Erythroblast (primary cell): ENCODE measurements at regions not wholly inside any gene's neighbourhood (a gene's known extent, or its start where the extent isn't known, plus 50 kb on each side); places are given as distances from the start of the nearest gene placed in this dataset.

Experiments
- DNase-seq, 2 experiments: peaks; one replicate each; lab custom pipeline; 2025; lab: John Stamatoyannopoulos, UW
- GATA1 ChIP-seq: IDR thresholded peaks from 2 replicates; pipeline ENCODE4 v1.6.1; 2011; ENCODE audit warnings: low read depth, mild to moderate bottlenecking, control low read depth, low read length, moderate library complexity
- POLR2A ChIP-seq: IDR thresholded peaks from 2 replicates; pipeline ENCODE4 v1.6.1; 2011; ENCODE audit warnings: mild to moderate bottlenecking, low read length

GRCh38 chr10:121241337-121241736 lies 356.9 kb downstream of the FGFR2 start:
- TF ChIP-seq POLR2A (no peak), GATA1 (no peak)
- DNase-seq = no peak

DNA sequence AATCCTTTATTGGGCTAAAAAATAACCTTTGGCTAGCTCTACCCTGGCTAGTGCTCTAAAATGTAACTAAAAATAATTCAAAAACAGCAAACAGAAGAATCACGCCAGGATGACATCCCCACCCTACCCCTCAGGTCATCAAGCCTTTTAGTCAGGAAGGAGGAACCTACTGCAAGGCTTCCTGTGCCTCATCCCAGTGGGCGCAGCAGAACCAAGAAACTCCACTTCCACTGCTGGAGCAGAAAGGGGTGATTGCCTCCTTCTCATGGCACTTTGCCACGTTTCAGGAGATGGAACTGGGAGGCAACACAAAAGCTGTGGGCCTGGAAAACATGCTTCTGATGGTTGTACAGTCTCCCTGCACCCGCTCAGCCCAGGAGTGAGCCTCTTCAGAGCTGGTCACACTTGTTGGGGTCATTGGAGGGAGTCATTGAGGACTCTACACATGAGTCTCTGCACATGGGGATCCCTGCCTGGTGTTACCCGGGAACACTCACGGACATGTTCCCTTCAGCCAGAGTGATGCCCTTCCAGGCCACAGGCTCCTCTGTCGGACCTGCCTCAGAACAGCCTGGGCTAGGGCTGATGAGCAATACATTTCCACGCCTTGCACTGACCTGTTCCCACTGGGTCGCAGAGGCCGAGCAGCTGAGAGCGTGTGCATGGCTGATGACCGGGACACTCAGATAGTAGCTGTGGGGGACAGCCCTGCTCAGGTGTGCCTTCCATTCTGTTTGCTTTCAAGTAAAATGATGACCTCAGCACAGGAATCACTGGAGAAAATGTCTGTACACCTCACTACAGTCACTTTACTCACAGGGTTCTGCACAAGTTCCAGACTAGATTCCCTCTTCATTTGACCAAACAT lies 355.3 kb downstream of the FGFR2 start:
- TF ChIP-seq POLR2A (no peak), GATA1 (no peak)
- no peak for DNase-seq

GRCh38 chr10:121243609-121244241 lies 354.5 kb downstream of the FGFR2 start:
- TF ChIP-seq POLR2A (no peak), GATA1 (no peak)
- no peak for DNase-seq

DNA sequence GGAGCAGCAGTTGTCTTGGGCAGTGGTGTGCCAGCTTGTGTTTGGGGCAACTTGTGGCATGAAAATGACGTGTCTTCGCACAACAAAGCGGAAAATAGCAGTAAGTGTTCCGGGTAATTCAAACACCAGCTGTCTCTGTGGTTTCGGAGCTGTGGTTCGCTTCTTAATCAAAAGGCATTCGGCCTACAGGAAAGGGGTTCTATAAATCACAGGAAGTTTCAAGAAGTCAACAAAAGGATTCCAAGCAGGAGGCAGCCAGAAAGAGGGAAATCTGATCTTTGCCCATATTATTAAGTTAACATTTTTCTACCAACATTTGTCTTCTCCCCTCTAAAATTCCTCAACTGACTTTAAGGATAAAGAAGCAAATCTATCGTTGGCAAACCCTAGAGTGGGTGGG lies 353.4 kb downstream of the FGFR2 start:
- TF ChIP-seq GATA1 (no peak), POLR2A (no peak)

GRCh38 chr10:121245754-121246153 lies 352.5 kb downstream of the FGFR2 start:
- no peak for TF ChIP-seq GATA1
- no peak for DNase-seq

More for the DNA sequence above, 353.4 kb downstream of the FGFR2 start:
- no peak for DNase-seq

GRCh38 chr10:121248266-121248665 lies 350.0 kb downstream of the FGFR2 start:
- TF ChIP-seq POLR2A (no peak), GATA1 (no peak)
- no peak for DNase-seq

DNA sequence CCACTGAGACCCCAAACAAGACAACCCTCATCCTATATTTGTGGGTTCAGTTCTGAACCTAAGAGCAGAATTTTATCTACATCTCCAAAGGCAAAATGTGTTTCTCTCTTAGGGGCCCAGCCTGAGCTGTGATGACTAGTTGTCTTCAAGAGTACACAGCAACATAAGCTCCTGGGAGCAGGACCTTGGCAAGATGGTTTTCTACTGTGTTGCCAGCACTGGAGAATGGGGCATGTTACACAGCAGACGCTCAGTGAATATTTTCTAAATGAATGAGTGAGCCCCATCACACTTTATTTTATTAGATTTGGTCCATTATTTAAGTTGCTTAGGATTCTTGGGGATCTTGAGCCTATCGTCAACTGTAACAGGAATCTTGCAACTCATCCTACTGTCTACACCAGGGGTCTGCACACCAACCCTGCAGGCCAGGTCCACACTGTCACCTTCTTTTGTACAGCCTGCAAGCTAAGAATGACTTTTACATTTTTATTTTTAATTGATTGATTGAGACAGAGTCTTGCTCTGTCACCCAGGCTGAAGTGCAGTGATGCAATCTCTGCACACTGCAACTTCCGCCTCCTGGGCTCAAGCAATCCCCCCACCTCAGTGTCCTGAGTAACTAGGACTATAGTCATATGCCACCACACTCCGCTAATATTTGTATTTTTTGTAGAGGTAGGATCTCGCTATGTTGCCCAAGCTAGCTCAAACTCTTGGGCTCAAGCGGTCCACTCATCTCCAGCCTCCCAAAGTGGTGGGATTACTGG lies 347.1 kb downstream of the FGFR2 start:
- TF ChIP-seq POLR2A (no peak), GATA1 (no peak)
- no peak for DNase-seq

DNA sequence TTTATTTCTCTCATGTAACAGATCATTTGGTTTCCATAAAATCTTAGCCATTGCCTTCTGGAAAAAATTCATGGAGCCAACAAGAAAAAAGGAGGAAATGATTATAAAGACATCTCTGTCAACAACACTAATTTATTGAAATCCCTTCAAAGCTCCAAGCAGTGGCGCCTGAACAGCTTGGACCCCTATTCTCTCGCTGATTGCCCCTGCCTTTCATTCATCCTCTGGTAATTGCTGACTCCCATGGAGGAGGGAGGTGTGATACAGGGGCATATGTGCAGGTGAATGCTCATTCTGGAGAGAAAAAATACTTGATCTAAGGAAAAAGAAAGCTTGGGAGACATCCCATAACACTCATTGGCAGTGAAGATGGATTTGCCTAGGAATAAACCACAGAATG lies 345.5 kb downstream of the FGFR2 start:
- DNase-seq = no peak
- no peak for TF ChIP-seq GATA1
- no peak for TF ChIP-seq POLR2A

GRCh38 chr10:121260377-121260776 lies 337.9 kb downstream of the FGFR2 start:
- TF ChIP-seq GATA1 (no peak), POLR2A (no peak)
- no peak for DNase-seq

DNA sequence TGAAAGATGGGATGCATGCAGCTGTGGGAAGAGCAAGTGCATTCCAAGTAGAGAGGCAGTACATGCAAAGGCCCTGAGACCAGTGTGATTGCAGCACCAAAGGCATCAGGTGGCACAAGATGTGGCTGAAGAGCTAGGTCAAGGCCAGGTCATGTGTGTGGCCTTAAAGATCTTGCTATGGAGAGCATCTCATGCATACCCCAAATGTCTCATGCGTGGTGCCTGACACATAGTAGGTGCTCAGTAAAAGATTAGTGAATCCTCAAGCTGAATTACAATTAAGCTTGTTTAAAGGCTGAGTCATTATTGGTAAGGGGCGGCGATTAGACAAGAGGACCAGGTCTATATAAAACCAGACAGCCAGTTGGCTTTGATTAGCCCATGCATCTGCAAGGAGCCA lies 336.6 kb downstream of the FGFR2 start:
- no peak for DNase-seq
- TF ChIP-seq POLR2A = no peak
- TF ChIP-seq GATA1 = no peak

GRCh38 chr10:121262774-121263430 lies 335.3 kb downstream of the FGFR2 start:
- no peak for DNase-seq
- no peak for TF ChIP-seq POLR2A
- TF ChIP-seq GATA1 = no peak

GRCh38 chr10:121263431-121263783 lies 334.8 kb downstream of the FGFR2 start:
- TF ChIP-seq POLR2A = no peak
- TF ChIP-seq GATA1 = no peak
- DNase-seq = no peak

- TF ChIP-seq POLR2A (no peak), GATA1 (no peak)
- no peak for DNase-seq
Measured at GRCh38 chr10:121265360-121266123, 332.7 kb downstream of the FGFR2 start.
